HepG2 (cell line): ENCODE measurements at regions not wholly inside any gene's neighbourhood (a gene's known extent, or its start where the extent isn't known, plus 50 kb on each side); places are given as distances from the start of the nearest gene placed in this dataset.

Experiments
- ATAC-seq: fragments of 200-7000 bp; cut with Tn5 transposase; 3 replicates; pipeline ENCODE4 v1.9.1; 2020; ENCODE audit warnings: mild to moderate bottlenecking, moderate library complexity
- BruUV-seq: library from RNA; stranded (reverse); fragments of 400-500 nt; replicated peaks from 2 replicates; lab custom pipeline; 2021; lab: Mats Ljungman, UMichigan
- CTCF ChIA-PET: fragments of 300-600 bp; formaldehyde crosslinking; extraction: SDS; loops from one replicate; lab custom pipeline; 2021; ENCODE audit warnings: low total read pairs, inconsistent platforms, low intra/inter-chr PET ratio; lab: Yijun Ruan, JAX
- POLR2A ChIA-PET: fragments of 350-600 bp; sonication (Branson Sonifier 250); formaldehyde crosslinking; loops from one replicate; lab custom pipeline; 2020; ENCODE audit warnings: antibody characterized with exemption, inconsistent platforms; lab: Yijun Ruan, JAX
- DNase-seq: peaks from one replicate; pipeline ENCODE4 v3.0.0-alpha.2; 2015; ENCODE audit warnings: low spot score
- FAIRE-seq: peaks from 3 replicates; lab custom pipeline; 2011; peaks lifted over from hg19 to GRCh38; lab: Jason Lieb, UNC
- H2AFZ ChIP-seq: one replicate; pipeline ENCODE4 v1.6.1; 2011; ENCODE audit warnings: low read length, inconsistent platforms
- H3K27ac ChIP-seq: fragments of 300-600 bp; 3 replicates; pipeline ENCODE4 v1.8.0; 2011; ENCODE audit warnings: mixed run types, mild to moderate bottlenecking, mixed read lengths, low read length, inconsistent platforms; ENCODE audit not compliant: insufficient read depth; ENCODE audit errors: extremely low read length
- H3K27me3 ChIP-seq, 2 experiments: fragments of 200-600 bp in 1 of 2; 2 replicates in 1 of 2; 3 replicates in 1 of 2; pipeline versions ENCODE4 v1.6.0 to v1.8.0; 2011; ENCODE audit warnings: low read length in 2 of 2, mild to moderate bottlenecking in 2 of 2, moderate library complexity in 2 of 2, inconsistent platforms in 1 of 2; ENCODE audit not compliant: insufficient read depth in 2 of 2, control insufficient read depth in 1 of 2
- H3K36me3 ChIP-seq, 2 experiments: fragments of 200-600 bp in 1 of 2; replicated peaks in 1 of 2; 2 replicates in 1 of 2; 3 replicates in 1 of 2; pipeline versions ENCODE4 v1.5.1 to v1.8.0; 2011; ENCODE audit warnings: low read length in 2 of 2, inconsistent platforms in 1 of 2; ENCODE audit not compliant: insufficient read depth in 2 of 2, control insufficient read depth in 1 of 2
- H3K4me1 ChIP-seq: 2 replicates; pipeline ENCODE4 v1.5.1; 2012; ENCODE audit warnings: low read length, inconsistent platforms; ENCODE audit not compliant: insufficient read depth
- H3K4me2 ChIP-seq: 2 replicates; pipeline ENCODE4 v1.6.0; 2011; ENCODE audit warnings: low read depth, low read length, inconsistent platforms
- H3K4me3 ChIP-seq, 3 experiments: fragments of 200-600 bp in 1 of 3; sonication (generic), shearing (Covaris generic) in 1 of 3; replicated peaks in 1 of 3; 2 replicates each; pipeline ENCODE4 v1.5.1; 2011 to 2016; ENCODE audit warnings: low read length in 3 of 3, inconsistent platforms in 2 of 3, low read depth in 2 of 3, mild to moderate bottlenecking in 2 of 3, control low read depth in 1 of 3, mixed read lengths in 1 of 3; ENCODE audit not compliant: insufficient read depth in 1 of 3
- H3K79me2 ChIP-seq: one replicate; pipeline ENCODE4 v1.6.1; 2011; ENCODE audit warnings: low read length, inconsistent platforms; ENCODE audit not compliant: insufficient read depth
- H3K9ac ChIP-seq: 2 replicates; pipeline ENCODE4 v1.6.0; 2011; ENCODE audit warnings: mild to moderate bottlenecking, low read depth, low read length, inconsistent platforms; ENCODE audit not compliant: insufficient read depth
- H3K9me3 ChIP-seq: 2 replicates; pipeline ENCODE4 v1.5.1; 2012; ENCODE audit warnings: mild to moderate bottlenecking, low read length
- H4K20me1 ChIP-seq: 2 replicates; pipeline ENCODE4 v1.6.0; 2011; ENCODE audit warnings: inconsistent platforms, mild to moderate bottlenecking, low read length, moderate library complexity; ENCODE audit not compliant: insufficient read depth
- ELF4 ChIP-seq: sonication (generic); formaldehyde crosslinking; IDR thresholded peaks from 2 replicates; pipeline ENCODE4 v1.5.0; 2020; ENCODE audit warnings: missing genetic modification reagents, mild to moderate bottlenecking, moderate library complexity, borderline replicate concordance
- KDM2A ChIP-seq: sonication (generic); formaldehyde crosslinking; IDR thresholded peaks from 2 replicates; pipeline ENCODE4 v1.4.0; 2020; ENCODE audit warnings: low read depth, missing genetic modification reagents, borderline replicate concordance
- NFYC ChIP-seq: IDR thresholded peaks from 2 replicates; pipeline ENCODE4 v1.6.1; 2016; ENCODE audit warnings: missing genetic modification reagents, missing compliant biosample characterization
- PPARG ChIP-seq: conservative IDR thresholded peaks from 2 replicates; pipeline ENCODE4 v1.6.1; 2016; ENCODE audit warnings: missing biosample characterization, missing genetic modification reagents
- TBX2 ChIP-seq: sonication (generic); formaldehyde crosslinking; IDR thresholded peaks from 2 replicates; pipeline ENCODE4 v1.5.0; 2020; ENCODE audit warnings: missing genetic modification reagents, mild to moderate bottlenecking, borderline replicate concordance
- ZNF605 ChIP-seq: sonication (generic); formaldehyde crosslinking; IDR thresholded peaks from 2 replicates; pipeline ENCODE4 v1.8.0; 2022; ENCODE audit warnings: mild to moderate bottlenecking, missing genetic modification reagents
- WGBS: methylation state at CpG from one replicate; pipeline ENCODE4 v1.1.6; 2017; ENCODE audit warnings: low lambda C conversion rate; 5-methylcytosine and 5-hydroxymethylcytosine counted together
- in situ Hi-C: cut with HindIII; loops from 2 replicates; pipeline ENCODE4 v1.10.0; 2017; ENCODE audit warnings: low pct_unique_long_range_greater_than_20kb; ENCODE audit not compliant: extremely low pct_ligation_motif_present
- intact Hi-C: fragments of 100-400 bp; cut with micrococcal nuclease; formaldehyde crosslinking; loops from one replicate; pipeline ENCODE4 v1.10.0; 2022; ENCODE audit not compliant: unreplicated experiment
- TF ChIP-seq, protein P1 (sequence below): sonication (generic); formaldehyde crosslinking; IDR thresholded peaks from 2 replicates; pipeline ENCODE4 v1.4.0; 2020; ENCODE audit warnings: missing genetic modification reagents, borderline replicate concordance
- TF ChIP-seq, protein P2 (sequence below), 2 experiments: fragments of 450-650 bp in 1 of 2; sonication (generic) in 1 of 2; formaldehyde crosslinking in 1 of 2; IDR thresholded peaks; 2 replicates each; pipeline versions ENCODE4 v1.6.1 to v1.8.0; 2016 to 2022; ENCODE audit warnings: antibody characterized with exemption in 1 of 2, mild to moderate bottlenecking in 1 of 2, missing genetic modification reagents in 1 of 2
- TF ChIP-seq, protein P3 (sequence below): sonication (generic); formaldehyde crosslinking; IDR thresholded peaks from 2 replicates; pipeline ENCODE4 v1.4.0; 2020; ENCODE audit warnings: missing genetic modification reagents

DNA sequence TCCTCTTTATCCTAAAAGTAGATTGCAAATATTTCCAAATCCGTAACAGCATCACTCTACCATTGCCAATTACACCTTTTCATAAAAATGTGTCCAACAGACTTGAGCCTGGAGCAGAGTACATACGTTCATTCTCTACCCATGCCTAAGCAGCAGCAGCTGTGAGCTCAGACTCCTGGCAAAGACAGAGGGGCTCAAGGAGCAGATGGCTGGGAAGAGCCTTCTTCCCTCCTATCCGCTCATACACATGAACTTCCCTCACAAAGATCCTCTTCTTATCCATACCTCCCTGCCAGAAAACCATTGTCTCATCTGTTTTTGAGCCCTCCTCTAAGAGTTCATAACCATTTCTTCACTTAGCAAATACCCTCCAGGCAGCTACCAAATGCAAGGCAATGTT is 164.3 kb upstream of the ARL4C start:
- Histone ChIP-seq H3K9me3 (peaks cover 11% of the 10 kb centered on the region), H4K20me1 (no peaks in the 10 kb centered on the region), H3K4me3 (no peak overlapping the region), H3K36me3 (no peaks in the 10 kb centered on the region), H3K9ac (no peak overlapping the region), H3K27me3 (no peaks in the 10 kb centered on the region), H3K4me1 (peaks cover 22% of the 10 kb centered on the region), H2AFZ (no peak overlapping the region), H3K79me2 (no peaks in the 10 kb centered on the region), H3K27ac (no peak overlapping the region), H3K4me2 (no peak overlapping the region)
- intact Hi-C loops (no loop called here), in situ Hi-C loops (no loop called here)
- 94% methylated on average over 3 of the region's 3 CpGs for WGBS
- DNase-seq (no peak), ATAC-seq (no peak), FAIRE-seq (no peak)
- POLR2A ChIA-PET: interaction anchor here (1.4 kb wide), 1 partner anchor 15 kb away, joined by 3 read pairs; no protein-coding TSS in a partner anchor
- BruUV-seq: no TSS peak
- CTCF ChIA-PET: no interaction called here
- TF ChIP-seq ZNF605 (CRISPR knock-in tag) (no peak), ELF4 (CRISPR knock-in tag) (no peak), TBX2 (CRISPR knock-in tag) (no peak), PPARG (CRISPR knock-in tag) (no peak), NFYC (no peak), KDM2A (no peak)
- TF ChIP-seq, protein P1, sequence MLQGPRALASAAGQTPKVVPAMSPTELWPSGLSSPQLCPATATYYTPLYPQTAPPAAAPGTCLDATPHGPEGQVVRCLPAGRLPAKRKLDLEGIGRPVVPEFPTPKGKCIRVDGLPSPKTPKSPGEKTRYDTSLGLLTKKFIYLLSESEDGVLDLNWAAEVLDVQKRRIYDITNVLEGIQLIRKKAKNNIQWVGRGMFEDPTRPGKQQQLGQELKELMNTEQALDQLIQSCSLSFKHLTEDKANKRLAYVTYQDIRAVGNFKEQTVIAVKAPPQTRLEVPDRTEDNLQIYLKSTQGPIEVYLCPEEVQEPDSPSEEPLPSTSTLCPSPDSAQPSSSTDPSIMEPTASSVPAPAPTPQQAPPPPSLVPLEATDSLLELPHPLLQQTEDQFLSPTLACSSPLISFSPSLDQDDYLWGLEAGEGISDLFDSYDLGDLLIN: no peak
- TF ChIP-seq, protein P2, sequence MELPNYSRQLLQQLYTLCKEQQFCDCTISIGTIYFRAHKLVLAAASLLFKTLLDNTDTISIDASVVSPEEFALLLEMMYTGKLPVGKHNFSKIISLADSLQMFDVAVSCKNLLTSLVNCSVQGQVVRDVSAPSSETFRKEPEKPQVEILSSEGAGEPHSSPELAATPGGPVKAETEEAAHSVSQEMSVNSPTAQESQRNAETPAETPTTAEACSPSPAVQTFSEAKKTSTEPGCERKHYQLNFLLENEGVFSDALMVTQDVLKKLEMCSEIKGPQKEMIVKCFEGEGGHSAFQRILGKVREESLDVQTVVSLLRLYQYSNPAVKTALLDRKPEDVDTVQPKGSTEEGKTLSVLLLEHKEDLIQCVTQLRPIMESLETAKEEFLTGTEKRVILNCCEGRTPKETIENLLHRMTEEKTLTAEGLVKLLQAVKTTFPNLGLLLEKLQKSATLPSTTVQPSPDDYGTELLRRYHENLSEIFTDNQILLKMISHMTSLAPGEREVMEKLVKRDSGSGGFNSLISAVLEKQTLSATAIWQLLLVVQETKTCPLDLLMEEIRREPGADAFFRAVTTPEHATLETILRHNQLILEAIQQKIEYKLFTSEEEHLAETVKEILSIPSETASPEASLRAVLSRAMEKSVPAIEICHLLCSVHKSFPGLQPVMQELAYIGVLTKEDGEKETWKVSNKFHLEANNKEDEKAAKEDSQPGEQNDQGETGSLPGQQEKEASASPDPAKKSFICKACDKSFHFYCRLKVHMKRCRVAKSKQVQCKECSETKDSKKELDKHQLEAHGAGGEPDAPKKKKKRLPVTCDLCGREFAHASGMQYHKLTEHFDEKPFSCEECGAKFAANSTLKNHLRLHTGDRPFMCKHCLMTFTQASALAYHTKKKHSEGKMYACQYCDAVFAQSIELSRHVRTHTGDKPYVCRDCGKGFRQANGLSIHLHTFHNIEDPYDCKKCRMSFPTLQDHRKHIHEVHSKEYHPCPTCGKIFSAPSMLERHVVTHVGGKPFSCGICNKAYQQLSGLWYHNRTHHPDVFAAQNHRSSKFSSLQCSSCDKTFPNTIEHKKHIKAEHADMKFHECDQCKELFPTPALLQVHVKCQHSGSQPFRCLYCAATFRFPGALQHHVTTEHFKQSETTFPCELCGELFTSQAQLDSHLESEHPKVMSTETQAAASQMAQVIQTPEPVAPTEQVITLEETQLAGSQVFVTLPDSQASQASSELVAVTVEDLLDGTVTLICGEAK (IDR thresholded peaks at IDR 0.05): no peak
- TF ChIP-seq, protein P2 (CRISPR knock-in tag; IDR thresholded peaks at IDR 0.05): no peak
- TF ChIP-seq, protein P3, sequence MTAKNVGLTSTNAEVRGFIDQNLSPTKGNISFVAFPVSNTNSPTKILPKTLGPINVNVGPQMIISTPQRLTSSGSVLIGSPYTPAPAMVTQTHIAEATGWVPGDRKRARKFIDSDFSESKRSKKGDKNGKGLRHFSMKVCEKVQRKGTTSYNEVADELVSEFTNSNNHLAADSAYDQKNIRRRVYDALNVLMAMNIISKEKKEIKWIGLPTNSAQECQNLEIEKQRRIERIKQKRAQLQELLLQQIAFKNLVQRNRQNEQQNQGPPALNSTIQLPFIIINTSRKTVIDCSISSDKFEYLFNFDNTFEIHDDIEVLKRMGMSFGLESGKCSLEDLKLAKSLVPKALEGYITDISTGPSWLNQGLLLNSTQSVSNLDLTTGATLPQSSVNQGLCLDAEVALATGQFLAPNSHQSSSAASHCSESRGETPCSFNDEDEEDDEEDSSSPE: no peak
